IMR-90 (cell line): ENCODE measurements at regions not wholly inside any gene's neighbourhood (a gene's known extent, or its start where the extent isn't known, plus 50 kb on each side); places are given as distances from the start of the nearest gene placed in this dataset.

Experiments used
- ATAC-seq: fragments of 200-7000 bp; cut with Tn5 transposase; 2 replicates; pipeline ENCODE4 v1.9.1; 2020; ENCODE audit warnings: low read depth, mild to moderate bottlenecking, moderate library complexity
- BruUV-seq: library from RNA; stranded (reverse); fragments of 400-500 nt; replicated peaks from 2 replicates; lab custom pipeline; 2021; lab: Mats Ljungman, UMichigan
- CTCF ChIA-PET: fragments of 300-600 bp; formaldehyde crosslinking; extraction: SDS; loops from one replicate; lab custom pipeline; 2021; ENCODE audit warnings: antibody characterized with exemption; lab: Yijun Ruan, JAX
- POLR2A ChIA-PET: fragments of 300-600 bp; sonication (Branson Sonifier 250); formaldehyde crosslinking; loops from one replicate; lab custom pipeline; 2022; ENCODE audit warnings: antibody characterized with exemption; ENCODE audit not compliant: unreplicated experiment; lab: Charles Lee
- DNase-seq: peaks from one replicate; pipeline ENCODE4 v3.0.0; 2013
- H2AFZ ChIP-seq: replicated peaks from 2 replicates; pipeline ENCODE3; 2013; ENCODE audit warnings: low read length, mild to moderate bottlenecking; ENCODE audit not compliant: poor library complexity
- H2AK5ac ChIP-seq: 2 replicates; pipeline ENCODE4 v1.6.1; 2013; ENCODE audit warnings: low read depth, low read length, inconsistent platforms
- H2AK9ac ChIP-seq: replicated peaks from 2 replicates; pipeline ENCODE3; 2013; ENCODE audit warnings: mild to moderate bottlenecking, low read depth, low read length, moderate library complexity; ENCODE audit not compliant: poor library complexity
- H2BK120ac ChIP-seq: 2 replicates; pipeline ENCODE4 v1.6.1; 2013; ENCODE audit warnings: low read depth, low read length, inconsistent platforms
- H2BK15ac ChIP-seq: 3 replicates; pipeline ENCODE4 v1.6.1; 2013; ENCODE audit warnings: low read depth, low read length, inconsistent platforms
- H2BK20ac ChIP-seq: 2 replicates; pipeline ENCODE4 v1.6.1; 2013; ENCODE audit warnings: low read depth, mild to moderate bottlenecking, inconsistent platforms, low read length, moderate library complexity
- H2BK5ac ChIP-seq: 2 replicates; pipeline ENCODE4 v1.6.1; 2013; ENCODE audit warnings: mild to moderate bottlenecking, low read depth, low read length, inconsistent platforms; ENCODE audit not compliant: poor library complexity, severe bottlenecking
- H3K14ac ChIP-seq: replicated peaks from 2 replicates; pipeline ENCODE4 v1.6.1; 2013; ENCODE audit warnings: low read depth, low read length, inconsistent platforms
- H3K18ac ChIP-seq: 2 replicates; pipeline ENCODE4 v1.6.1; 2013; ENCODE audit warnings: low read depth, low read length, control low read depth
- H3K23ac ChIP-seq: 2 replicates; pipeline ENCODE4 v1.6.1; 2013; ENCODE audit warnings: low read depth, low read length, inconsistent platforms
- H3K27ac ChIP-seq: 2 replicates; pipeline ENCODE4 v1.5.1; 2013; ENCODE audit warnings: mild to moderate bottlenecking, control low read depth, low read length; ENCODE audit not compliant: insufficient read depth
- H3K27me3 ChIP-seq: 2 replicates; pipeline ENCODE4 v1.6.1; 2013; ENCODE audit warnings: low read length; ENCODE audit not compliant: control insufficient read depth, insufficient read depth
- H3K36me3 ChIP-seq: 2 replicates; pipeline ENCODE4 v1.6.1; 2013; ENCODE audit warnings: low read length, mixed read lengths; ENCODE audit not compliant: control insufficient read depth, insufficient read depth
- H3K4ac ChIP-seq: 2 replicates; pipeline ENCODE4 v1.6.1; 2013; ENCODE audit warnings: low read depth, low read length, inconsistent platforms
- H3K4me1 ChIP-seq: 2 replicates; pipeline ENCODE4 v1.6.1; 2013; ENCODE audit warnings: low read length, mixed read lengths; ENCODE audit not compliant: control insufficient read depth, insufficient read depth
- H3K4me2 ChIP-seq: 2 replicates; pipeline ENCODE4 v1.6.1; 2013; ENCODE audit warnings: low read depth, mild to moderate bottlenecking, control low read depth, low read length, moderate library complexity
- H3K4me3 ChIP-seq: 2 replicates; pipeline ENCODE4 v1.5.1; 2013; ENCODE audit warnings: low read depth, mild to moderate bottlenecking, control low read depth, low read length, moderate library complexity; ENCODE audit not compliant: insufficient read depth
- H3K56ac ChIP-seq: 2 replicates; pipeline ENCODE4 v1.6.1; 2013; ENCODE audit warnings: low read length, inconsistent platforms; ENCODE audit not compliant: insufficient read depth; ENCODE audit errors: extremely low read depth
- H3K79me1 ChIP-seq, 2 experiments: 2 replicates each; pipeline ENCODE4 v1.6.1; 2013; ENCODE audit warnings: low read length in 2 of 2, inconsistent platforms in 1 of 2, low read depth in 1 of 2
- H3K9ac ChIP-seq: 2 replicates; pipeline ENCODE4 v1.6.1; 2013; ENCODE audit warnings: low read depth, low read length, control low read depth
- H3K9me1 ChIP-seq: 2 replicates; pipeline ENCODE4 v1.6.1; 2013; ENCODE audit warnings: low read length, inconsistent platforms; ENCODE audit not compliant: insufficient read depth
- H3K9me3 ChIP-seq: 2 replicates; pipeline ENCODE4 v1.6.1; 2013; ENCODE audit warnings: low read length; ENCODE audit not compliant: control insufficient read depth, insufficient read depth
- H4K20me1 ChIP-seq: 2 replicates; pipeline ENCODE4 v1.6.1; 2013; ENCODE audit warnings: low read length, inconsistent platforms; ENCODE audit not compliant: insufficient read depth
- H4K5ac ChIP-seq: 2 replicates; pipeline ENCODE4 v1.6.1; 2013; ENCODE audit warnings: mild to moderate bottlenecking, low read depth, low read length, control low read depth
- H4K8ac ChIP-seq, 2 experiments: 2 replicates each; pipeline ENCODE4 v1.6.1; 2013; ENCODE audit warnings: low read depth in 2 of 2, low read length in 2 of 2, control low read depth in 1 of 2, inconsistent platforms in 1 of 2
- H4K91ac ChIP-seq: 2 replicates; pipeline ENCODE4 v1.6.1; 2013; ENCODE audit warnings: low read depth, low read length, inconsistent platforms; ENCODE audit not compliant: insufficient read depth
- BHLHE40 ChIP-seq: fragments of 150-350 bp; IDR thresholded peaks from 2 replicates; pipeline ENCODE4 v1.6.1; 2016; ENCODE audit warnings: mild to moderate bottlenecking, low read depth, low read length
- CEBPB ChIP-seq: IDR thresholded peaks from 2 replicates; pipeline ENCODE4 v1.6.1; 2012; ENCODE audit warnings: low read depth, low read length, improper control_type of control experiment
- CTCF ChIP-seq: conservative IDR thresholded peaks from 2 replicates; pipeline ENCODE4 v1.5.1; 2012; ENCODE audit warnings: mild to moderate bottlenecking, low read depth, low read length, improper control_type of control experiment
- MAFK ChIP-seq: IDR thresholded peaks from 2 replicates; pipeline ENCODE4 v1.6.1; 2012; ENCODE audit warnings: low read depth, low read length, improper control_type of control experiment
- MAZ ChIP-seq: IDR thresholded peaks from 2 replicates; pipeline ENCODE4 v1.6.1; 2012; ENCODE audit warnings: low read depth, mild to moderate bottlenecking, low read length, improper control_type of control experiment, moderate library complexity, borderline replicate concordance
- MXI1 ChIP-seq: IDR thresholded peaks from 2 replicates; pipeline ENCODE4 v1.6.1; 2012; ENCODE audit warnings: low read depth, mild to moderate bottlenecking, low read length, moderate library complexity, borderline replicate concordance
- POLR2A ChIP-seq: IDR thresholded peaks from 2 replicates; pipeline ENCODE4 v1.6.1; 2012; ENCODE audit warnings: mild to moderate bottlenecking, low read depth, low read length
- RAD21 ChIP-seq: IDR thresholded peaks from 2 replicates; pipeline ENCODE4 v1.6.1; 2012; ENCODE audit warnings: low read length, improper control_type of control experiment
- RFX5 ChIP-seq: IDR thresholded peaks from 2 replicates; pipeline ENCODE4 v1.8.0; 2012; ENCODE audit warnings: low read depth, mild to moderate bottlenecking, low read length, moderate library complexity
- SMC3 ChIP-seq: fragments of 150-350 bp; IDR thresholded peaks from 2 replicates; pipeline ENCODE4 v1.6.1; 2016; ENCODE audit warnings: low read depth, mild to moderate bottlenecking, antibody characterized with exemption, low read length, moderate library complexity
- USF2 ChIP-seq: fragments of 150-350 bp; IDR thresholded peaks from 2 replicates; pipeline ENCODE4 v1.6.1; 2017; ENCODE audit warnings: mild to moderate bottlenecking, antibody characterized with exemption, low read length, low read depth
- WGBS, 2 experiments: methylation state at CpG; one replicate each; pipeline versions ENCODE4 v1.1.5 to v1.1.7; 2013; ENCODE audit warnings: missing lambda C conversion rate in 2 of 2; ENCODE audit not compliant: insufficient read length in 1 of 2; ENCODE audit errors: extremely low coverage in 2 of 2; 5-methylcytosine and 5-hydroxymethylcytosine counted together
- dilution Hi-C: fragments of 300-500 bp; cut with HindIII; formaldehyde crosslinking; loops from one replicate; pipeline ENCODE4 v1.14.3; 2018; ENCODE audit warnings: low sequenced_read_pairs; ENCODE audit not compliant: unreplicated experiment
- in situ Hi-C: fragments of 300-500 bp; cut with MboI; formaldehyde crosslinking; loops from 3 replicates; pipeline ENCODE4 v1.14.3; 2019; ENCODE audit warnings: low sequenced_read_pairs, inconsistent platforms, mixed read lengths
- intact Hi-C: fragments of 100-400 bp; cut with micrococcal nuclease; formaldehyde crosslinking; loops from 2 replicates; pipeline ENCODE4 v1.10.0; 2022

GRCh38 chr20:17137692-17138091 is 89.1 kb upstream of the PCSK2 start:
- ChIA-PET POLR2A (no interaction called here), CTCF (no interaction called here)
- no peak overlapping the region for H2AFZ ChIP-seq
- no peak overlapping the region for H3K18ac ChIP-seq
- TF ChIP-seq SMC3, result no peak
- no peak for TF ChIP-seq POLR2A
- TF ChIP-seq CEBPB, result no peak
- TF ChIP-seq CTCF, result no peak
- TF ChIP-seq BHLHE40, result no peak
- TF ChIP-seq MAFK, result no peak
- TF ChIP-seq USF2, result no peak
- TF ChIP-seq MAZ, result no peak
- TF ChIP-seq MXI1, result no peak
- TF ChIP-seq RFX5, result no peak
- TF ChIP-seq RAD21, result no peak
- H2AK5ac ChIP-seq, result no peak overlapping the region
- dilution Hi-C loops (no loop called here), in situ Hi-C loops (no loop called here), intact Hi-C loops (no loop called here)
- no CpG with 5 or more reads among the region's 3 CpGs for WGBS, 2 experiments
- no peak overlapping the region for H3K27ac ChIP-seq
- no peak overlapping the region for H3K4me2 ChIP-seq
- H3K79me1 ChIP-seq, result no peaks in the 10 kb centered on the region
- no peak overlapping the region for H4K8ac ChIP-seq
- H2BK5ac ChIP-seq, result no peak overlapping the region
- no peak overlapping the region for H2BK20ac ChIP-seq
- H2AK9ac ChIP-seq, result no peak overlapping the region
- H3K9ac ChIP-seq, result no peak overlapping the region
- no peaks in the 10 kb centered on the region for H3K36me3 ChIP-seq
- no peak overlapping the region for H4K5ac ChIP-seq
- no peak overlapping the region for H3K4ac ChIP-seq
- ATAC-seq (no peak), DNase-seq (no peak)
- BruUV-seq, result no TSS peak
- no peak overlapping the region for H3K56ac ChIP-seq
- no peak overlapping the region for H2BK15ac ChIP-seq
- H3K14ac ChIP-seq, result no peak overlapping the region
- H4K20me1 ChIP-seq, result no peaks in the 10 kb centered on the region
- no peak overlapping the region for H3K4me3 ChIP-seq
- H3K4me1 ChIP-seq, result no peaks in the 10 kb centered on the region
- no peak overlapping the region for H3K23ac ChIP-seq
- H4K91ac ChIP-seq, result no peak overlapping the region
- H3K27me3 ChIP-seq, result no peaks in the 10 kb centered on the region
- no peaks in the 10 kb centered on the region for H3K9me3 ChIP-seq
- H2BK120ac ChIP-seq, result no peak overlapping the region
- H3K9me1 ChIP-seq, result no peaks in the 10 kb centered on the region
